RPMI8226 (cell line): ENCODE measurements at regions not wholly inside any gene's neighbourhood (a gene's known extent, or its start where the extent isn't known, plus 50 kb on each side); places are given as distances from the start of the nearest gene placed in this dataset.

Experiments used
- DNase-seq: peaks from one replicate; pipeline ENCODE4 v3.0.0-alpha.2; 2015

DNA sequence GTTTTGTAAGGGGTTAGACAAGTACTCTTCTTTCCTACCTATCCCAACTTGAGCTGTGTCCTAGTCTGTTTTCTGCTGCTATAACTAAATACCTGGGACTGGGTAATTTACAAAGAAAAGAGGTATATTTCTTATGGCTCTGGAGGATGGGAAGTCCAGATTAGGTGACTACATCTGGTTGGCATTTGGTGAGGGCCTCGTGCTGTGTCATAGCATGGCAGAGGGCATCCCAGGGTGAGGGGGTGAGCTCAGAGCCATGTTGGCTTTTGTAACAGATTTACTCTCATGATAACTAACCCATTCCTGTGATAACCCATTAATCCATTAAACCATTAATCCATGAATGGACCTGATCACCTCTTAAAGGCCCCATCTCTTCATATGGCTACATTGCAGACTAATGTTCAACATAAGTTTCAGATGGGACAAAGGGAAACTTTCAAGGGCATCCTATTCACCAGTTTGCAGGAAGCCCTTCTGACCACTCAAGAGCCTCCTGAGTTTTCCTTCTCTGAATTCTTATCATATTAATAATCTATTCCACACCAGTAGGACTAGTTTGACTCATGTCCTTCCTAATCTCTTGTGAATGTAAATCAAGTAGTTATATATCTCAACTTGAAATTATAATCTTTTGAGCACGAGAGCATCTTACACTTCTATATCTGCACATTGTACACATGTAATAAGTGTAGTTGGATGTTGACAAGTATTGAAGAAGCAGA, 185.7 kb upstream of the ZPLD1 start:
- no peak for DNase-seq

DNA sequence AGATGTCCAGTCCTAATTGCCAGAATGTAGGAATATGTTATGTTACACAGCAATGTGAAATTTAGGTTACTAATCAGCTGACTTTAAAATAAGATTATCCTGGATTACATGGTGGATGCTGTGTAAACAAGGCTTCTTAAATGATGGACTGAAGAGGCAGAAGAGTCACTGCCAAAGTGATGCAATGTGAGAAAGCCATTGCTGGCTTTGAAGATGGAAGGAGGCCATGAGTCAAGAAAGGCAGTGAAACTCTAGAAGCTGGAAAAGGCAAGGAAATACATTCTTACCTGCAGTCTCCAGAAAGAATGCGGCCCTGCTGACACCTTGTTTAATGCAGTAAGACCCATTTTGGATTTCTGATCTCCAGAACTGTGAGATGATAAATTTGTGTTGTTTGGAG, 179.1 kb upstream of the ZPLD1 start:
- no peak for DNase-seq

DNA sequence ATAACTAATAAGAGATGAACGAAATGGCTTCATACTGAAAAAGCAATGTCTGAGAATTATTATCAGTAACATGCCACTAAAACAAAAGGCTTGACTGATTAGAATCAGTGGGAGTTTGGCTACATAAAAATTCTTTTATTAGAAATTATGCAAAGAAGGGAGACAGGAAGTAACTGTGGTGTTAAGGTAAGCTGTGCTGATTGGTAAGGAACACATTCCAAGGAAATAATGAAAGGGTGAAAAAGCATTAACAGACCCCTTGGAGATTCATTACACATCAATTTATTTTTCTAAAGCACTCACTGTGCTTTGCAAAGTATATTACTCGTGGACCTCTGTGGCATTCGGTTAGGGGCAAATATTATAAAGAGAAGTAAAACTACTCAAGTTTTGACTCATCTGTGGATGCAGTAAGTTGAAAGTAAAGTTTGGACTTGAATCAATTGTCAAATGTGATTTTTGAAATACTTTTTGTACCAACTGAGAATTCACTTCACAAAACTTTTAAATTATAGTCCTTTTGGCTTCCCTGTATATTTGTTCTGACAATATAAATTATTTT, 176.1 kb upstream of the ZPLD1 start:
- no peak for DNase-seq

DNA sequence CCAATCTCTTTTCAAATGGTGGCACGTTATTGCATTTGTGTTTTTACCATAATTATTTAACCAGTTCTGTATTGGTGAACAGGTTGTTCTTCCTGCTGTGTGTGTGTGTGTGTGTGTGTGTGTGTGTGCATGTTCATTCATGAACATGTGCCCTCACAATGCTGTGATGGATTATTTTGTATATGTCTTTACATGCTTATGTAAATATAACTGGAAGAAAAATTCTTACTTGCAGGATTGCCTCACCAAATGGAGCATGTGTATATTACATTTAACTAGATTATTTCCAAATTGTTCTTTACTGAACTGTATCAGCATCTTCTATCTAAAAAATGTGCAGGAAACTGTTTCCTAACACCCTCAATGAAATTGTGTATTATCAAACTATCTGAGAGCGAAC, 175.2 kb upstream of the ZPLD1 start:
- no peak for DNase-seq

DNA sequence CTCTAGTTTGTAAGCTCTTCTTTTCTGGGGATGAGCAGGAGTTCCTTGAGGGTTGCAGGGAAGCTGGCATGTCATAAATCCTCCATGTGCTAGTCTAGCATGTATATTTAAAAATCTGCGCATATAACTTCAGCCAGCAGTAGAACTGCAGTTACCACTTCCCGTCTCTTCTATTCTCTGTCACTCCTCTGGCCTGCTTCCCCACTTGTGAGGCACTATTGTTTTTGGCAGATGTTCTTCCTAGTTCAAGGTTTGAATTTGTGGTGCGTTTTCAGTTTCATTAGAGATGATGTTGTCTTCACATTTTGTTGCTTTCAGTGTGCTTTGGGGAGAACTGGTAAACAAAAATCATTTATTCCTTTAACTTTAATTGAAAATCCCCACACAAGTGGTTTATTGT, 169.1 kb upstream of the ZPLD1 start:
- no peak for DNase-seq

DNA sequence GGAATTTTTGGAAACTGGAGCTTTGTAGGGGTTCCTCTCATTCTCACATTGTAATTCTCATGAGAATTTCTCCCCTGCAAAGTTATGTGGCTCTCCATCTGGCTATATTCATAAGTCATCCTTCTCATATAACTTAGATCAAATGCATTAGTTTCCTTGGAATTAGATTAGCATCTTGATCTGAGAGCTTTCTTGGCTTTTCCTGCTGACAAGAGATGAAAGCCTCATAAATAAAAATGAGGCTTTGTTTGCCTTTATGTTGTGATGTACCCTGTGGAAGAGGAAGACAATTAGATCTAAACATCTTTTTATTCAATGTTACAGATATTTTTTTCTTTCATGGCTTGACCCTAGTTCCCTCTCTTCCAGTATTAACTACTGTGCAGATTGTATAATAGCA, 165.4 kb upstream of the ZPLD1 start:
- DNase-seq: no peak

DNA sequence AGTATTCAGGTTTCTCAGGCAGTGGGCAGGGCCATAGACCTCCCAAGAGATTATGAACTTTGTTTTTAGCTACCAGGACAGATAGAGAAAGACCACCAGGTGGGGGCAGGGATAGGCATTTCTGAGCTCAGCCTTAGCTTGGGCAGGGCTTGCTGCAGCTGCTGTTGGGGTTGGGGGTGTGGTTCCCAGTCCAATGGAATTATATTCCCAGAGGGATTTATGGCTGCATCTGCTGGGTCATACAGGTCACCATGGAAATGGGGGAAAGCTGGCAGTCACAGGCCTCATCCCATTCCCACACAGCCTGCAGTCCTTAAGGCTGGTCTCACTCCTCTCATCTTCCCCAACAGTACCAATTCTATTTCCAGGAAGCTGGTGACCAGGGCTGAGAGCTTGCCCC, 144.6 kb upstream of the ZPLD1 start:
- no peak for DNase-seq

DNA sequence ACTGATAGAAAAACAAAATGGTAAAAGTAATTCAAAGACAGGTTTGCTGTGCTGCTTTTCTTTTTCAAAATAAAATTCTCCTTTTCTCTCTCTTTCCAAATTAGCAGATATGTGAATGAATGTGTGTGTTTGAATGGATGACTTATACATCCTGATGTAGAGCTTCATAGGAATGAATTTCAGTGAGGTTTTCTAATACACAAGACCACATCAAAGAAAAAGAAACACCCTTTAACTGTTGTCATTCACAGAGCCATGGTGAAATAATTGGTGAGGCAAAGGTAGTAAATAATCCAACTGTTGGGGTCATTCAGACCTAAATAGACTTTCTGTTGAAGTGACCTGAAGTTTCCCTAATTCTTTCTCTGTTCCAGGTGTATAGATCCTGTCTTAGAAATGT, 139.1 kb upstream of the ZPLD1 start:
- DNase-seq: no peak

DNA sequence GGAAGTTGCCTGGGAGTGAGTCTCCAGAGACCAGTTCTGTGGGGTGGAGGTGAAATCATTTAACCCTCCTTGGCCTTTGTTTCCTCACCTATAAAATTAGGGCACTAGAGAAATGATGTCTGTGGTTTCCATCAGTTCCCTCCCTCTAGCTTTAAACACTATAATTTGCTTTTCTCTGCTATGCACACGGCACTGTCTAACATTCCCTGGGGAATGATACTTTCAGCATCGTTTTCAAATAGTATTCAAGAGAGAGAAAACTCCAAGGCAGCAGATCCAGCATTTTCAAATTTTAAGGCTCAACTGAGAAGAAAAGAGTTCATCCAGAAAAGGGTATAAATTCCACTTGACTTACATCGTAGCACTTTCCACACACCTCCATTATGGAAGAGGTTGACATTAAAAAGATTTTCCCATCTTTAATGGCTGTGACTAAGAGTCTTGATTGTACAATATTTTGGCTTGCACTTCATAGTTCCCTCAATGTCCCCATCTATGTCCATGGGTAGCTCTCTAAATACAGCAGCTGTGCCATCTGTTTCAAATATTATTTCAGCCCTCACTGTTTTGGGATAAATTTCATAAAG, 137.7 kb upstream of the ZPLD1 start:
- DNase-seq: no peak

DNA sequence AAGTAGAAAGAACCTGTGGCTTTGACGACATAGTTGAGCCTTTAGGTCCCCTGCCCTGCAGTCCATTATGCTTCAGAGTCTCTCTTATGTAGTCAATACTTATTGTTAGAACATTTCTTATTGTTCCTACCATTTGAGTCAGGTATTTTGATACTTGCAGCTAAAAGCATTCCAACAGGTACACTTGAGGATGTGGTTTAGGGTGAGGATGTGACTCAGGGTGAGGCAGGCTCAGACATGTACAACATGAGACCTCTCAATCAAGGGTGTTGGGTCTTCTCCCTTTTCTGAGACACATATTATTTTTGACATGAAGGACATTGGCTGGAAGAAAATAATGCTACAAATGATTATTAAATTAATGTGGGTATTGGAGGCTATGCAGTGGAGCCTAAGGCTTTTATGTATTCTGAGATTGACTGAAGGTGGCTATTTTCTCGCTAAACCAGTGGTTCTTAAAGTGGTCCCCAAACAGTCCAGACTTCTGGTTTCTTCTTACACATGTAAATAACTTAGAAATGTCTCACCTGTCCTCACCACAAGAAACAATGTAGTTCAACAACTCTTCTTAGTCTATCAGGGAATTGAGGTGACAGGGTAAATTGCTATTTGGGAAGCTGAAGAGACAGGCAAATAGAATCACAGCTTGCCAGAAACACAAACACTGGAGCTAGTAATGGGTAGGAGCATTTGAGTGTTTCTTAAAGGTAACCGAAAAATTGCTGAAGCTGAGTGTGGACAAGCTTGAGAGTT, 135.5 kb upstream of the ZPLD1 start:
- DNase-seq: no peak

DNA sequence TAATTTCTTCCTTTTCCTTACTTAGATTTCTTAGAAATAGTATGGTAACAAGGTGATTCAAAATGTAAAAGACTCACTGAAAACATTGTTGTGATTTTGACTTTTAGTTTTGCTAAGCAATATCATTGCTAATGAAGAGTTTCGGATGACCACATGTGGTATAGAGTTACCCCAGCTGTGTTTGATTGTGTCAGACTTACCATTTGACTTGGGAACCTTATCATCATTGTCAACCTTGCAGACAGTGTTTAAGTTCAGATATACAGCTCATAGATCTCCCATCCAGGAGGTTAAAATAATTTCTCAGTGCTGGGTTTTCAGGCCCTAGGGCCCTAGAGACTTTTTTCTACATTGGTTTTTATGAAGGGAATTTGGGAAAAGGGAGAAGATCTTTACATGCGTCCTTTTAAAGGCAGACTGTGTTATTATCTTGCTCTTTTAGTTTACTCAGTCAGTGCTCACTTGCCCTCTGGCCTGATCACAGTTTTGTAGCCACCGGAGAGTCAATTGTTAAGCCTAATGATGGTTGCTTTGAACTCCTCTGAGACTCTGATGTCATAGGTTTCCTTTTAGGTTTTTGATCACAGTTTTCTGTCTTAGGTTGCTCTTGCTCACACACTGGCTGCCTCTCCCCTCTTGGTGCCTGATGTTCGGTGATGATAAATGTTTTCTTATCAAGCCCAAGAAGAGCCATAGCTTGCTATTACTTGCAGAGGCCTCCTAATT, 133.5 kb upstream of the ZPLD1 start:
- no peak for DNase-seq

DNA sequence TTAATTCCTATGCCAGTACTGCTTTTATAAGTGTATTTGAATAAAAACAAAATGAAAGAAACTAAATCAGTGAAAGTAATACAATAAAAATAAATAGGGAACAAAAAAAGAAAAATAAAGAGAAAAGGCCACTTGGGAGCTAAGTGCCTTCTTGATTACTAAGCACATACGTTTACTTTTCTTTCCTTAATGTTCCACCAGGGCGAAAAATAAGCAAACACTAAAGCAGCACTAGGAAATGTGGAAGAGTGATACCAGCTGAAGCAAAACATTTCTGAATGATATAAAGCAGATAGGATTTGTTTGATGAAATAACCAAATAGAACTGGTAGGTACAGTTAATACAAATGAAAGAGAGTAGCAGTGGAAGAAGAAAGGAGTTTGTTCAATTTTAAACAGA, 132.8 kb upstream of the ZPLD1 start:
- no peak for DNase-seq

DNA sequence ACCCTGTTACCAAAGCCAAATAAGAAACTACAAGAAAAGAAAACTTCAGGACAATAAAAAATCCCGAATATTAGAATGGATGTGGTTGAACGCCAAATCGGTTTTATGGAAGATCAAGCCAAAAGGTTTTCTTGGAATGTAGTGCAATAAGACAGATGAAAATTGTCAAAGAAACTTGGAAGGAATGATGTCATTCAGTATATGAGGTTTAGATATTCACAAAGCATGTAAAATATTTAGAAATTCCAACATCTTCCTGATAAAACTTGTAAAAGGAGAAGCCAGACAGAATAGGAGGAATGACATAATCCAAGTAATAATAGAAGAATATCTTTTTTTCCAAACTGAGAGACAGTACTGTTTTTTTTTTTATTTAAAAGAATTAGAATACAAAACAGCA, 130.3 kb upstream of the ZPLD1 start:
- DNase-seq: no peak

DNA sequence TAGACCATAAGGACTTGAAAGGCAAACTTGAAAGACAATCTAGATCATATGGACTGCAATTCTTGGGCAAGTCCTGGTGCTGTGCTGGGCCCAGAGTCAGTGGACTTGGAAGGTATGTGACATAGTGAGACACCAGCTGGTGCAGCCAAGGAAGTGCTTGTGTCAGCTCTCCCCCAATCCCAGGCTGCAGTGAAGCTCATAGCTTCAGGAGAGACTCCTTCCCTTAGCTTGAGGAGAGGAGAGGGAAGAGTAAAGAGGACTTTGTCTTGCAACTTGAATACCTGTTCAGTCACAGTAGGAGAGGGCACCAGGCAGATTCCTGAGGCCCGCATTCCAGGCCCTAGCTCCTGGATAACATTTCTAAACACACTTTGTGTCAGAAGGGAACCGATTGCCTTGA, 127.4 kb upstream of the ZPLD1 start:
- no peak for DNase-seq

DNA sequence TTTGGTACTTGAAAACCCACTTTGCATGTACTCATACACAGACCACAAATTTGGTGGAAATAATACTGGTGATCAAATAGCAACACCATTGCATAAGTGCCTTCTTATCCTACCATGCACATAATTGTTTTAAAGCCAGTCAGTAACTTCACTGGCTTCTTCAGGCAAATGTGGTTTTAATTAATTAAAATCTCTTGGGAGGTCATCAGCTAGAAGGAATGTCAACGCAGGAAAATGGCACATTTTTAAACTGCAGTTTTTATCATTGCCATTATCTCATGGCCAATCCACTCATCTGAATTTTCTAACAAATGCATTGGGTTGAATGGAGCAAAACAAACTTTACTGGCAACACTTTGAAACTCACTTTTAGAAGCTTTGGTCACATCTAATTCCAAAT, 105.7 kb upstream of the ZPLD1 start:
- no peak for DNase-seq

DNA sequence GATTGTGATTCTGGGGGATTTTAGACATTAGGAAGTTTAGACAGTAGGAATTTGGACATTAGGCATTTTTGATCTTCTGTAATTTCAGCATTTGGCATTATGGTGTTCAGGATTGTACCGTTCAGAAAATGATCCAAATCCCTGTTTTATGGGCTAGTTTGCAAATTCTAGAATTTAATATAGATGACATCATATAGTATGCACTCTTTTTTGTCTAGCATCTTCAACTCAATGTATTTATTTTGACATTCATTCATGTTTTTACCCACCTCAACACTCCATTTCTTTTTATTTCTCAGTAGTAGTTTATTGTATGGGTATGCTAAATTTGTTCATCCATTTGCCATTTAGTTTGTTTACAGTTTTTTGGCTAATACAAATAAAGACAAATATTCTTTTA, 105.3 kb upstream of the ZPLD1 start:
- DNase-seq: no peak

DNA sequence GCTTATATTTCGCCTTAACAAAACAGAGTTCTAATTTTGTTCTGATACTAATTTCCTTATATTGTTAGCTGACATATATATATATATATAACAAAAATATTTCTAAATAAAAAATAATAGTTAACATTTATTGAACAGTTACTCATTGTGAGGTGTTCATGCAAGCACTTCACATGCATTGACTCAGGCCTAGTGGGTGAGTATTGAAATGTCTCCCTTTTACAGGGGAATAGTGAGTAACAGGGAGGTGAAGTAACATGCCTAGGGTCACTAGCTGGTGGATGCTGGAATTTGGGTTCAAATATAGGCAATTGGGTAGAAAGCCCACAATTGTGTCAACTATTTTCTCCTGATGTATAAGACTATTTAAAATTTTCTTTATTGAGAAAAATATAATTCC, 102.6 kb upstream of the ZPLD1 start:
- DNase-seq: no peak

DNA sequence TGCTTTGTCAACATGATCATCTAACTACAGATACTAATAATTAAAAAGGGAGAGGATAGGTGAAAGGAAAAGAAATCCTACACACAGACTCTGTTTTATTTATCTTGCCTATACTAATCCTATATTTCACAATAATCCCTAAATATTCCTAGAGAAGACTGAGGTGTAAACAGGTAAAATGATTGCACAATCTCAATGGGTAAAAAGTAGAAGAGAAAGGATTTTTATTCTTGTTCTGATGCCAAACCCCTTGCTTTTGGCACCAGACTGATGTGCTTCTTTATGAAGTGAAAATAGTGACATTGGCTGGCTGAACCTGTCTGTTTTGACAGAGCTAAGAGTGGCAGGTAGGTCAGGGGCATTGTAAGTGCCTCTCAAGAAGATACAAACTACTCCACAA, 101.9 kb upstream of the ZPLD1 start:
- DNase-seq: no peak

DNA sequence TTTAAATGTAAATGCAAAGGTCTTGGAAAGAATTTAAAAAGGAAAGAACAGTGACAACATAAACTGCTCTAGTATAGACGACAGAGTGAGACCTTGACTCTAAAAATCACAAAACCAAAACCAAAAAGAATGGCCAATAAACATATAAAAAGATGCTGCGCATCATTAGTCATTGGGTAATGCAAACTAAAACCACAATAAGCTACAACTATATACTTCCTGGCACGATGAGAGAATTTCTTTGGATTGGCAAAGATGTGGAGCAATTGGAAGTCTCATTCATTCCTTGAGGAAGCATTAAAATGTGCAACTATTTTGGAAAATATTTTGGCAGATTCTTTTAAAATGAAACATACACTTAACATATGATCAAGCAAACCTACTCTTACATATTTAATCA, 98.7 kb upstream of the ZPLD1 start:
- DNase-seq: no peak

DNA sequence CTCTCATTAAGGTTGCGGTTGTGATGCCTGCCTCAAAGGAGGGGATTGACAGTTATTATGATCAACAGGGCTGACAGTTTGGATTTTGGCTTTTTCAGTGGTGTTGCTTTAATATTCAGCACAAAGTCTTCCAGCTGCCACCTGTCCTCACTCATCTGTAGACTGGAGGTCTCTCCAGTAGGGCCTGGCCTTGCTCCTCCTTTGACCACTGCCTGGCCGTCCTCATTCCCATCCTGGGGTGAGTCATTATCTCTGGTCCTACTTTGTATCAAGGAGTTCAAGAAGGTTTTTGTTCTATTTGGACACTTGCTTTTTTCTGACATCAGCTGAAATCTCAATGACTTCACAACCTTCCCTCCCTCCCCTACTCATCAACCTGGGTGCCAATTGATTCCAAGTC, 95.1 kb upstream of the ZPLD1 start:
- DNase-seq: no peak

DNA sequence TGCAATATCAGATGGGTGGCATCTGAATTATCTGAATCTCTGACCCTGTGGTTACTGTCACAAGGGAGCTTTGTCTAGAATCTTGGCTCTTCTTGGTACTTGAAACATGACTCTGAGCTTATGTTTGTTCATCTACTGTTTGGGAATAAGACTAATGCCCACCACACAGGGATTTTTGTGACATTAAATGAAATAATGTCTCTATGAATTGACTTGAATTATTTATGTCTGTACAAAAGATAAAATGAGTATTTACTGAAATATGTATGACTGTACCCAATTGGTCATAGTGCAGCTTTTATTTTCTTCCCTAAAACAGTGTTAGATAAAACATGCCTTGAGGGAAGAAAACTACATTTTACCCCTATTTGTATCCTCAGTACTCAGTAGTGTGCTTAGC, 87.9 kb upstream of the ZPLD1 start:
- no peak for DNase-seq

DNA sequence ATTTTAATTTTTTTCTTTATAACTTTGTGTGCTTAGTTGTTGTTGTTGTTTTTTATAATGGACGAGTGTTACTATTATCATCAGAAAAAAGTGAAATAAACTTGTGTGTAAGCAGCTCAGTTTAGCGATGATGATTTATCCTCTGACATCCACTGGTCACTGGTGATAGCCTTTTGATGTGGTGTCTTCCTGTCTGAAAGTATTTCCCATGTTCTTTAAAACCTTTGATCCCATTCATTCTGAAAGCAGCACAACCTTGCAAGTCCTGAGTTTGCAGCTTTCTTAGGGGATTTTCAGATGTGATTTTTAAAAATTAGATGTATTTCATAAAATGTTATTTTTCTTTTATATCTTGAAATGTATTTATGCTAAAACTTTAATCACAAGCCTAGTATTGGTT, 85.9 kb upstream of the ZPLD1 start:
- DNase-seq: no peak

DNA sequence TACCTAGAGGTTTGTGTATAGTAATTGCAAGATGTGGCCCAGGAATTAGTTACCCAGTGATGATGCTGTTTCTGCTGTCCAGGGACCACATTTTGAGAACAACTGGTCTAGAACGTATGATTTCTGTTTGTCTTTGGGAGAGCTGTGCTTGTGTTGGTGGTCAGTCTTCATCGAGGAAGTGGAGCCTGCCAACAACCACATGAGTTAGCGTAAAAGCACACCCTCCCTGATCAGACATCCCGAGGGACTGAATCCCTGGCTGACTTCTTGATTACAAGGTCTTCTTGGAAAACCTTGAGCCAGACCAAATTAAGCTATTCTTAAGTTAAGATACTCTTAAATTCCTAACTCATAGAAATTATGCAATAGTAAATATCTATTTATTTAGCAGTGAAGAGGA, 81.7 kb upstream of the ZPLD1 start:
- no peak for DNase-seq

DNA sequence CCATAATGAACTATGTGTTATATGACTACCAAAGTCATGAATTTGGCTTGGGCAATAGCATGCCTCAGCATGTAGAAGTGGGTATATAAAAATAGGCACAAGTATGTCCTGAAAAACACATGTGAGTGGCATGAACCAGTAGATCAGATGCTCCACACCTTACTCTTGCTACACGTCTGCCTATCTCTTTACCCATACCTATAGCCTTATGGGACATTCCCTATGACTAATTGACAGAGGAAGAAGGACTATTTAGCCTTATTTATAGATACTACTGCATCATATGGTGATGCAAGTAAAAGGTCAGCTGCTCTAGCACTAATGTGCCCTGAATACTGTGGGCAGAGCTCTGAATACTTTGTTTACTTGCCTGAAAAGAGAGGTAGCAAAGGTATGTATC, 81.0 kb upstream of the ZPLD1 start:
- DNase-seq: no peak
